Activated CD4-positive, CD25-positive, alpha-beta regulatory T cell treated with anti-CD3 and anti-CD28 coated beads, Interleukin-2, amount 50 U/mL, for 24 hours (primary cell): ENCODE measurements at regions not wholly inside any gene's neighbourhood (a gene's known extent, or its start where the extent isn't known, plus 50 kb on each side); places are given as distances from the start of the nearest gene placed in this dataset.
A peak's percentile ranks its signal among the peaks of the same experiment; 100 is the strongest.
"Not testable (repeated sequence)": the region's sequence is repeated elsewhere in the genome, so short reads cannot be mapped to it uniquely, and the experiment has no call there.

Experiments
- ATAC-seq, 2 donors: fragments of 150-1000 bp; cut with Tn5 transposase; one replicate each; pipeline ENCODE4 v1.10.0; 2021; ENCODE audit warnings: mild to moderate bottlenecking in 1 of 2, moderate library complexity in 1 of 2

GRCh38 chr1:145553795-145554194, 54.0 kb upstream of the GPR89A start:
- ATAC-seq = not testable (repeated sequence)

- ATAC-seq = no peak
These were observed 62.7 kb upstream of the GPR89A start for GRCh38 chr1:145545055-145545454.

GRCh38 chr1:145541685-145542084, 66.1 kb upstream of the GPR89A start:
- not testable (repeated sequence) for ATAC-seq

- ATAC-seq = not testable (repeated sequence)
These were observed 66.5 kb upstream of the GPR89A start for GRCh38 chr1:145541246-145541645.

GRCh38 chr1:145538118-145538882, 69.5 kb upstream of the GPR89A start:
- ATAC-seq = not testable (repeated sequence)

- ATAC-seq = not testable (repeated sequence)
These were observed 70.8 kb upstream of the GPR89A start for GRCh38 chr1:145537003-145537402.

GRCh38 chr1:145535461-145535860, 72.3 kb upstream of the GPR89A start:
- not testable (repeated sequence) for ATAC-seq

- not testable (repeated sequence) for ATAC-seq
These were observed 79.7 kb upstream of the GPR89A start for GRCh38 chr1:145528068-145528564.

- ATAC-seq = not testable (repeated sequence)
These were observed 87.6 kb upstream of the GPR89A start for GRCh38 chr1:145520159-145520558.

- not testable (repeated sequence) for ATAC-seq
These were observed 88.5 kb upstream of the GPR89A start for GRCh38 chr1:145519302-145519701.

GRCh38 chr1:145513017-145513416, 87.6 kb upstream of the NBPF20 start:
- not testable (repeated sequence) for ATAC-seq

- ATAC-seq = peak; percentile 39 to 54
These were observed 82.7 kb upstream of the NBPF20 start for GRCh38 chr1:145508053-145508452.

GRCh38 chr1:145505663-145506647, 80.6 kb upstream of the NBPF20 start:
- ATAC-seq = peak; percentile 14 to 25

- peak in 1 of 2 donors; percentile 4 for ATAC-seq
These were observed 79.5 kb upstream of the NBPF20 start for GRCh38 chr1:145504834-145505413.

- peak; percentile 66 for ATAC-seq
These were observed 78.9 kb upstream of the NBPF20 start for GRCh38 chr1:145504310-145504709.

GRCh38 chr1:145500251-145500650, 74.8 kb upstream of the NBPF20 start:
- peak; percentile 60 to 66 for ATAC-seq

GRCh38 chr1:145495077-145495871, 69.9 kb upstream of the NBPF20 start:
- ATAC-seq = not testable (repeated sequence)

- ATAC-seq = not testable (repeated sequence)
These were observed 63.0 kb upstream of the NBPF20 start for GRCh38 chr1:145488193-145488933.

GRCh38 chr1:145487156-145487555, 61.8 kb upstream of the NBPF20 start:
- peak in 1 of 2 donors; percentile 21 for ATAC-seq

GRCh38 chr1:145484257-145484656, 58.9 kb upstream of the NBPF20 start:
- ATAC-seq = not testable (repeated sequence)
